Stomach (tissue), 4 donors: ENCODE measurements at regions not wholly inside any gene's neighbourhood (a gene's known extent, or its start where the extent isn't known, plus 50 kb on each side); places are given as distances from the start of the nearest gene placed in this dataset.

Experiments
- POLR2A ChIP-seq, 4 donors: fragments of 450-650 bp; IDR thresholded peaks; one replicate each; pipeline ENCODE4 v1.6.1; 2016; ENCODE audit warnings: antibody characterized with exemption in 4 of 4, control low read depth in 2 of 4, mild to moderate bottlenecking in 1 of 4, moderate library complexity in 1 of 4
- TF ChIP-seq, protein P1 (sequence below), 7 experiments: fragments of 450-650 bp in 4 of 7; fragments of 200-600 bp in 3 of 7; sonication (generic) in 3 of 7; IDR thresholded peaks; one replicate each; pipeline ENCODE4 v1.5.1; 2016 to 2019; ENCODE audit warnings: antibody characterized with exemption in 7 of 7, control low read depth in 2 of 7, mild to moderate bottlenecking in 1 of 7

DNA sequence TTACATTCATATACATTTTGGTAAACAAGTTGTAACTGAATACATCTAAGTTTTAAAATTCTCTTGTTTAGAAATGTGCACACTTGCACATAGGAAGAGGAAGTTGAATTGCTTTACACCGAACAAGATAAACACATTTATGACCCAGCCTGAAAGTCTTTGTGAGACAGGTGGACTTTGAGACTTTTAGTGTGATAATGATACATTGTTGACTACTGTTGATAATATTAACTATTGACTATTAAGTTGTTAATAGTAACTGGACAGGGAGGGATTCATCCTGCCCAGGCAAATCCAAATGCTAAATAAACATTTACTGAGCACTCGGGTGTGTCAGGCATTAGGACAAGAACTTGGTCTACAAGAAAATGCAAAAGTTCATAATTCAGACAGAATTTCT, 68.0 kb downstream of the AVPR1A start:
- TF ChIP-seq POLR2A (IDR thresholded peaks at IDR 0.05), result no peak
- TF ChIP-seq, protein P1, sequence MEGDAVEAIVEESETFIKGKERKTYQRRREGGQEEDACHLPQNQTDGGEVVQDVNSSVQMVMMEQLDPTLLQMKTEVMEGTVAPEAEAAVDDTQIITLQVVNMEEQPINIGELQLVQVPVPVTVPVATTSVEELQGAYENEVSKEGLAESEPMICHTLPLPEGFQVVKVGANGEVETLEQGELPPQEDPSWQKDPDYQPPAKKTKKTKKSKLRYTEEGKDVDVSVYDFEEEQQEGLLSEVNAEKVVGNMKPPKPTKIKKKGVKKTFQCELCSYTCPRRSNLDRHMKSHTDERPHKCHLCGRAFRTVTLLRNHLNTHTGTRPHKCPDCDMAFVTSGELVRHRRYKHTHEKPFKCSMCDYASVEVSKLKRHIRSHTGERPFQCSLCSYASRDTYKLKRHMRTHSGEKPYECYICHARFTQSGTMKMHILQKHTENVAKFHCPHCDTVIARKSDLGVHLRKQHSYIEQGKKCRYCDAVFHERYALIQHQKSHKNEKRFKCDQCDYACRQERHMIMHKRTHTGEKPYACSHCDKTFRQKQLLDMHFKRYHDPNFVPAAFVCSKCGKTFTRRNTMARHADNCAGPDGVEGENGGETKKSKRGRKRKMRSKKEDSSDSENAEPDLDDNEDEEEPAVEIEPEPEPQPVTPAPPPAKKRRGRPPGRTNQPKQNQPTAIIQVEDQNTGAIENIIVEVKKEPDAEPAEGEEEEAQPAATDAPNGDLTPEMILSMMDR (IDR thresholded peaks at IDR 0.05), result no peak
